IMR-90 (cell line): ENCODE measurements at regions not wholly inside any gene's neighbourhood (a gene's known extent, or its start where the extent isn't known, plus 50 kb on each side); places are given as distances from the start of the nearest gene placed in this dataset.
A peak's percentile ranks its signal among the peaks of the same experiment; 100 is the strongest.

Experiments
- ATAC-seq: fragments of 200-7000 bp; cut with Tn5 transposase; 2 replicates; pipeline ENCODE4 v1.9.1; 2020; ENCODE audit warnings: low read depth, mild to moderate bottlenecking, moderate library complexity
- BruUV-seq: library from RNA; stranded (reverse); fragments of 400-500 nt; replicated peaks from 2 replicates; lab custom pipeline; 2021; lab: Mats Ljungman, UMichigan
- CTCF ChIA-PET: fragments of 300-600 bp; formaldehyde crosslinking; extraction: SDS; loops from one replicate; lab custom pipeline; 2021; ENCODE audit warnings: antibody characterized with exemption; lab: Yijun Ruan, JAX
- POLR2A ChIA-PET: fragments of 300-600 bp; sonication (Branson Sonifier 250); formaldehyde crosslinking; loops from one replicate; lab custom pipeline; 2022; ENCODE audit warnings: antibody characterized with exemption; ENCODE audit not compliant: unreplicated experiment; lab: Charles Lee
- DNase-seq: peaks from one replicate; pipeline ENCODE4 v3.0.0; 2013
- H2AFZ ChIP-seq: replicated peaks from 2 replicates; pipeline ENCODE3; 2013; ENCODE audit warnings: low read length, mild to moderate bottlenecking; ENCODE audit not compliant: poor library complexity
- H2AK5ac ChIP-seq: 2 replicates; pipeline ENCODE4 v1.6.1; 2013; ENCODE audit warnings: low read depth, low read length, inconsistent platforms
- H2AK9ac ChIP-seq: replicated peaks from 2 replicates; pipeline ENCODE3; 2013; ENCODE audit warnings: mild to moderate bottlenecking, low read depth, low read length, moderate library complexity; ENCODE audit not compliant: poor library complexity
- H2BK120ac ChIP-seq: 2 replicates; pipeline ENCODE4 v1.6.1; 2013; ENCODE audit warnings: low read depth, low read length, inconsistent platforms
- H2BK15ac ChIP-seq: 3 replicates; pipeline ENCODE4 v1.6.1; 2013; ENCODE audit warnings: low read depth, low read length, inconsistent platforms
- H2BK20ac ChIP-seq: 2 replicates; pipeline ENCODE4 v1.6.1; 2013; ENCODE audit warnings: low read depth, mild to moderate bottlenecking, inconsistent platforms, low read length, moderate library complexity
- H2BK5ac ChIP-seq: 2 replicates; pipeline ENCODE4 v1.6.1; 2013; ENCODE audit warnings: mild to moderate bottlenecking, low read depth, low read length, inconsistent platforms; ENCODE audit not compliant: poor library complexity, severe bottlenecking
- H3K14ac ChIP-seq: replicated peaks from 2 replicates; pipeline ENCODE4 v1.6.1; 2013; ENCODE audit warnings: low read depth, low read length, inconsistent platforms
- H3K18ac ChIP-seq: 2 replicates; pipeline ENCODE4 v1.6.1; 2013; ENCODE audit warnings: low read depth, low read length, control low read depth
- H3K23ac ChIP-seq: 2 replicates; pipeline ENCODE4 v1.6.1; 2013; ENCODE audit warnings: low read depth, low read length, inconsistent platforms
- H3K27ac ChIP-seq: 2 replicates; pipeline ENCODE4 v1.5.1; 2013; ENCODE audit warnings: mild to moderate bottlenecking, control low read depth, low read length; ENCODE audit not compliant: insufficient read depth
- H3K27me3 ChIP-seq: 2 replicates; pipeline ENCODE4 v1.6.1; 2013; ENCODE audit warnings: low read length; ENCODE audit not compliant: control insufficient read depth, insufficient read depth
- H3K36me3 ChIP-seq: 2 replicates; pipeline ENCODE4 v1.6.1; 2013; ENCODE audit warnings: low read length, mixed read lengths; ENCODE audit not compliant: control insufficient read depth, insufficient read depth
- H3K4ac ChIP-seq: 2 replicates; pipeline ENCODE4 v1.6.1; 2013; ENCODE audit warnings: low read depth, low read length, inconsistent platforms
- H3K4me1 ChIP-seq: 2 replicates; pipeline ENCODE4 v1.6.1; 2013; ENCODE audit warnings: low read length, mixed read lengths; ENCODE audit not compliant: control insufficient read depth, insufficient read depth
- H3K4me2 ChIP-seq: 2 replicates; pipeline ENCODE4 v1.6.1; 2013; ENCODE audit warnings: low read depth, mild to moderate bottlenecking, control low read depth, low read length, moderate library complexity
- H3K4me3 ChIP-seq: 2 replicates; pipeline ENCODE4 v1.5.1; 2013; ENCODE audit warnings: low read depth, mild to moderate bottlenecking, control low read depth, low read length, moderate library complexity; ENCODE audit not compliant: insufficient read depth
- H3K56ac ChIP-seq: 2 replicates; pipeline ENCODE4 v1.6.1; 2013; ENCODE audit warnings: low read length, inconsistent platforms; ENCODE audit not compliant: insufficient read depth; ENCODE audit errors: extremely low read depth
- H3K79me1 ChIP-seq, 2 experiments: 2 replicates each; pipeline ENCODE4 v1.6.1; 2013; ENCODE audit warnings: low read length in 2 of 2, inconsistent platforms in 1 of 2, low read depth in 1 of 2
- H3K9ac ChIP-seq: 2 replicates; pipeline ENCODE4 v1.6.1; 2013; ENCODE audit warnings: low read depth, low read length, control low read depth
- H3K9me1 ChIP-seq: 2 replicates; pipeline ENCODE4 v1.6.1; 2013; ENCODE audit warnings: low read length, inconsistent platforms; ENCODE audit not compliant: insufficient read depth
- H3K9me3 ChIP-seq: 2 replicates; pipeline ENCODE4 v1.6.1; 2013; ENCODE audit warnings: low read length; ENCODE audit not compliant: control insufficient read depth, insufficient read depth
- H4K20me1 ChIP-seq: 2 replicates; pipeline ENCODE4 v1.6.1; 2013; ENCODE audit warnings: low read length, inconsistent platforms; ENCODE audit not compliant: insufficient read depth
- H4K5ac ChIP-seq: 2 replicates; pipeline ENCODE4 v1.6.1; 2013; ENCODE audit warnings: mild to moderate bottlenecking, low read depth, low read length, control low read depth
- H4K8ac ChIP-seq, 2 experiments: 2 replicates each; pipeline ENCODE4 v1.6.1; 2013; ENCODE audit warnings: low read depth in 2 of 2, low read length in 2 of 2, control low read depth in 1 of 2, inconsistent platforms in 1 of 2
- H4K91ac ChIP-seq: 2 replicates; pipeline ENCODE4 v1.6.1; 2013; ENCODE audit warnings: low read depth, low read length, inconsistent platforms; ENCODE audit not compliant: insufficient read depth
- BHLHE40 ChIP-seq: fragments of 150-350 bp; IDR thresholded peaks from 2 replicates; pipeline ENCODE4 v1.6.1; 2016; ENCODE audit warnings: mild to moderate bottlenecking, low read depth, low read length
- CEBPB ChIP-seq: IDR thresholded peaks from 2 replicates; pipeline ENCODE4 v1.6.1; 2012; ENCODE audit warnings: low read depth, low read length, improper control_type of control experiment
- ELK1 ChIP-seq: fragments of 150-350 bp; IDR thresholded peaks from 2 replicates; pipeline ENCODE4 v1.6.1; 2016; ENCODE audit warnings: low read depth, mild to moderate bottlenecking, low read length, moderate library complexity, borderline replicate concordance
- FOS ChIP-seq: fragments of 150-350 bp; IDR thresholded peaks from 2 replicates; pipeline ENCODE4 v1.6.1; 2016; ENCODE audit warnings: low read depth, low read length
- MAFK ChIP-seq: IDR thresholded peaks from 2 replicates; pipeline ENCODE4 v1.6.1; 2012; ENCODE audit warnings: low read depth, low read length, improper control_type of control experiment
- MAZ ChIP-seq: IDR thresholded peaks from 2 replicates; pipeline ENCODE4 v1.6.1; 2012; ENCODE audit warnings: low read depth, mild to moderate bottlenecking, low read length, improper control_type of control experiment, moderate library complexity, borderline replicate concordance
- MXI1 ChIP-seq: IDR thresholded peaks from 2 replicates; pipeline ENCODE4 v1.6.1; 2012; ENCODE audit warnings: low read depth, mild to moderate bottlenecking, low read length, moderate library complexity, borderline replicate concordance
- NFE2L2 ChIP-seq: fragments of 150-350 bp; IDR thresholded peaks from 2 replicates; pipeline ENCODE4 v1.6.1; 2016; ENCODE audit warnings: low read depth, mild to moderate bottlenecking, low read length
- POLR2A ChIP-seq: IDR thresholded peaks from 2 replicates; pipeline ENCODE4 v1.6.1; 2012; ENCODE audit warnings: mild to moderate bottlenecking, low read depth, low read length
- RAD21 ChIP-seq: IDR thresholded peaks from 2 replicates; pipeline ENCODE4 v1.6.1; 2012; ENCODE audit warnings: low read length, improper control_type of control experiment
- RCOR1 ChIP-seq: IDR thresholded peaks from 2 replicates; pipeline ENCODE4 v1.6.1; 2012; ENCODE audit warnings: mild to moderate bottlenecking, low read length, improper control_type of control experiment; ENCODE audit not compliant: insufficient replicate concordance
- RFX5 ChIP-seq: IDR thresholded peaks from 2 replicates; pipeline ENCODE4 v1.8.0; 2012; ENCODE audit warnings: low read depth, mild to moderate bottlenecking, low read length, moderate library complexity
- SMC3 ChIP-seq: fragments of 150-350 bp; IDR thresholded peaks from 2 replicates; pipeline ENCODE4 v1.6.1; 2016; ENCODE audit warnings: low read depth, mild to moderate bottlenecking, antibody characterized with exemption, low read length, moderate library complexity
- USF2 ChIP-seq: fragments of 150-350 bp; IDR thresholded peaks from 2 replicates; pipeline ENCODE4 v1.6.1; 2017; ENCODE audit warnings: mild to moderate bottlenecking, antibody characterized with exemption, low read length, low read depth
- WGBS, 2 experiments: methylation state at CpG; one replicate each; pipeline versions ENCODE4 v1.1.5 to v1.1.7; 2013; ENCODE audit warnings: missing lambda C conversion rate in 2 of 2; ENCODE audit not compliant: insufficient read length in 1 of 2; ENCODE audit errors: extremely low coverage in 2 of 2; 5-methylcytosine and 5-hydroxymethylcytosine counted together
- dilution Hi-C: fragments of 300-500 bp; cut with HindIII; formaldehyde crosslinking; loops from one replicate; pipeline ENCODE4 v1.14.3; 2018; ENCODE audit warnings: low sequenced_read_pairs; ENCODE audit not compliant: unreplicated experiment
- in situ Hi-C: fragments of 300-500 bp; cut with MboI; formaldehyde crosslinking; loops from 3 replicates; pipeline ENCODE4 v1.14.3; 2019; ENCODE audit warnings: low sequenced_read_pairs, inconsistent platforms, mixed read lengths
- intact Hi-C: fragments of 100-400 bp; cut with micrococcal nuclease; formaldehyde crosslinking; loops from 2 replicates; pipeline ENCODE4 v1.10.0; 2022

- Histone ChIP-seq H3K56ac (no peak overlapping the region), H3K18ac (no peak overlapping the region), H4K91ac (no peak overlapping the region), H3K4me1 (no peaks in the 10 kb centered on the region), H3K4me2 (no peak overlapping the region), H3K4me3 (no peak overlapping the region), H3K23ac (no peak overlapping the region), H3K27me3 (peaks cover 13% of the 10 kb centered on the region), H3K9me1 (no peaks in the 10 kb centered on the region), H3K4ac (no peak overlapping the region), H2BK20ac (no peak overlapping the region), H4K20me1 (no peaks in the 10 kb centered on the region), H3K36me3 (no peaks in the 10 kb centered on the region), H4K5ac (no peak overlapping the region), H2AFZ (no peak overlapping the region), H4K8ac (no peak overlapping the region), H2AK5ac (no peak overlapping the region), H2BK120ac (no peak overlapping the region), H2AK9ac (no peak overlapping the region), H3K79me1 (no peaks in the 10 kb centered on the region), H2BK5ac (no peak overlapping the region), H3K27ac (no peak overlapping the region), H2BK15ac (no peak overlapping the region), H3K14ac (no peak overlapping the region), H3K9me3 (no peaks in the 10 kb centered on the region), H3K9ac (no peak overlapping the region)
- dilution Hi-C loops = no loop called here
- 100% methylated on average over 1 of the region's 2 CpGs; no CpG with 5 or more reads in 1 of the 2 experiments for WGBS, 2 experiments
- ATAC-seq (no peak), DNase-seq (peak; percentile 3)
- BruUV-seq = no TSS peak
- intact Hi-C loops = no loop called here
- ChIA-PET CTCF (no interaction called here), POLR2A (no interaction called here)
- TF ChIP-seq CEBPB (no peak), RAD21 (no peak), MAZ (no peak), RFX5 (no peak), MXI1 (no peak), RCOR1 (no peak), SMC3 (no peak), NFE2L2 (no peak), ELK1 (no peak), POLR2A (no peak), FOS (no peak), MAFK (no peak), USF2 (no peak), BHLHE40 (no peak)
- in situ Hi-C loops = no loop called here
These were observed 208.9 kb downstream of the LPIN1 start for GRCh38 chr2:11955314-11955713.
